H1 (cell line): ENCODE measurements at regions not wholly inside any gene's neighbourhood (a gene's known extent, or its start where the extent isn't known, plus 50 kb on each side); places are given as distances from the start of the nearest gene placed in this dataset.

Experiments
- CHD1 ChIP-seq: IDR thresholded peaks from 2 replicates; pipeline ENCODE4 v1.6.1; 2012; ENCODE audit warnings: low read depth, low read length, improper control_type of control experiment
- CTCF ChIP-seq, 3 experiments: IDR thresholded peaks; 1 replicate in 2 of 3; 2 replicates in 1 of 3; pipeline versions ENCODE4 v1.5.1 to v1.6.1; 2011; ENCODE audit warnings: low read length in 3 of 3, mild to moderate bottlenecking in 3 of 3, inconsistent platforms in 2 of 3, low read depth in 1 of 3, moderate library complexity in 1 of 3; ENCODE audit not compliant: insufficient read depth in 1 of 3; ENCODE audit errors: control extremely low read depth in 1 of 3
- KDM1A ChIP-seq: fragments of 200-600, 300-600 bp; sonication (generic); IDR thresholded peaks from 2 replicates; pipeline ENCODE4 v1.7.1; 2016; ENCODE audit warnings: mild to moderate bottlenecking, low read length, borderline replicate concordance
- MAX ChIP-seq: IDR thresholded peaks from 2 replicates; pipeline ENCODE4 v1.6.1; 2012; ENCODE audit warnings: inconsistent platforms
- NRF1 ChIP-seq: IDR thresholded peaks from 2 replicates; pipeline ENCODE4 v1.6.1; 2011; ENCODE audit warnings: mild to moderate bottlenecking, low read depth, low read length, improper control_type of control experiment
- POLR2AphosphoS5 ChIP-seq: IDR thresholded peaks from 2 replicates; pipeline ENCODE4 v1.6.1; 2011; ENCODE audit warnings: low read depth, low read length

- TF ChIP-seq CHD1 (no peak), KDM1A (no peak), POLR2AphosphoS5 (no peak), NRF1 (no peak), CTCF (IDR thresholded peaks at IDR 0.05; ENCODE audit: control extremely low read depth in 1 of 3, insufficient read depth in 1 of 3, low read depth in 1 of 3, low read length in 3 of 3) (no peak), MAX (no peak)
These were observed 182.1 kb upstream of the ANKRD28 start for GRCh38 chr3:15979900-15980299.
